SU-DHL-6 (cell line): ENCODE measurements at regions not wholly inside any gene's neighbourhood (a gene's known extent, or its start where the extent isn't known, plus 50 kb on each side); places are given as distances from the start of the nearest gene placed in this dataset.

ENCODE experiments used
- EZH2phosphoT487 ChIP-seq: fragments of 200-600 bp; sonication (generic), shearing (Covaris generic); conservative IDR thresholded peaks from 2 replicates; pipeline ENCODE4 v1.6.1; 2018; ENCODE audit warnings: mild to moderate bottlenecking, antibody characterized with exemption, low read length, moderate library complexity, mixed read lengths
- TF ChIP-seq, protein P1 (sequence below): fragments of 200-600 bp; sonication (generic); IDR thresholded peaks from one replicate; pipeline ENCODE4 v1.5.1; 2017; ENCODE audit warnings: antibody characterized with exemption, mild to moderate bottlenecking, low read length, moderate library complexity; ENCODE audit not compliant: insufficient read depth, poor library complexity, severe bottlenecking

DNA sequence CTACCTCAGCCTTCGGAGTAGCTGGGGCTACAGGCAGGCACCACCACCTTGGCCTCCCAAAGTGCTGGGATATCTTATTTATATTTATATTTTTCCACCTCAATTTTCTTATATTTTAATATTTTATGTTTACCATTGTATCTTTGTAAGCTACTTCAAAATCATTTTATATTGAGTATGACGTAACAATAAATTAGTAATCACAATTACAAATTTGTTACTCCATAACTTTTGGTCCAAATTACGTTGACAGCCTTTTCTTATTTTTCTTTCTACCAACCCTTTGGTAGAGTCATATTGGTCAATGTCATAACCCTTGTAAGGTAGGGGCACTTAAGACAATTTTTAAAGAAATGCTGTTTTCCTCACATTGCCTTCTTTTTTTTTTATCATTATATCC, 104.0 kb upstream of the H2AZ1 start:
- TF ChIP-seq, protein P1, sequence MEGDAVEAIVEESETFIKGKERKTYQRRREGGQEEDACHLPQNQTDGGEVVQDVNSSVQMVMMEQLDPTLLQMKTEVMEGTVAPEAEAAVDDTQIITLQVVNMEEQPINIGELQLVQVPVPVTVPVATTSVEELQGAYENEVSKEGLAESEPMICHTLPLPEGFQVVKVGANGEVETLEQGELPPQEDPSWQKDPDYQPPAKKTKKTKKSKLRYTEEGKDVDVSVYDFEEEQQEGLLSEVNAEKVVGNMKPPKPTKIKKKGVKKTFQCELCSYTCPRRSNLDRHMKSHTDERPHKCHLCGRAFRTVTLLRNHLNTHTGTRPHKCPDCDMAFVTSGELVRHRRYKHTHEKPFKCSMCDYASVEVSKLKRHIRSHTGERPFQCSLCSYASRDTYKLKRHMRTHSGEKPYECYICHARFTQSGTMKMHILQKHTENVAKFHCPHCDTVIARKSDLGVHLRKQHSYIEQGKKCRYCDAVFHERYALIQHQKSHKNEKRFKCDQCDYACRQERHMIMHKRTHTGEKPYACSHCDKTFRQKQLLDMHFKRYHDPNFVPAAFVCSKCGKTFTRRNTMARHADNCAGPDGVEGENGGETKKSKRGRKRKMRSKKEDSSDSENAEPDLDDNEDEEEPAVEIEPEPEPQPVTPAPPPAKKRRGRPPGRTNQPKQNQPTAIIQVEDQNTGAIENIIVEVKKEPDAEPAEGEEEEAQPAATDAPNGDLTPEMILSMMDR, result no peak
- no peak for TF ChIP-seq EZH2phosphoT487
